CD14-positive monocyte (primary cell): ENCODE measurements at regions not wholly inside any gene's neighbourhood (a gene's known extent, or its start where the extent isn't known, plus 50 kb on each side); places are given as distances from the start of the nearest gene placed in this dataset.

ENCODE experiments used
- DNase-seq, 3 donors: peaks; one replicate each; pipeline ENCODE4 v3.0.0-alpha.2; 2011 to 2022
- H2AFZ ChIP-seq: 2 replicates; pipeline ENCODE4 v1.6.0; 2012; ENCODE audit warnings: mild to moderate bottlenecking, low read depth, low read length, inconsistent platforms; ENCODE audit not compliant: insufficient read depth, poor library complexity, severe bottlenecking
- H3K27ac ChIP-seq, 2 donors: 1 replicate in 1 of 2; 2 replicates in 1 of 2; pipeline ENCODE4 v1.5.1; 2012 to 2013; ENCODE audit warnings: low read length in 2 of 2, control low read depth in 1 of 2, inconsistent platforms in 1 of 2, low read depth in 1 of 2, mild to moderate bottlenecking in 1 of 2
- H3K27me3 ChIP-seq, 2 donors: one replicate each; pipeline versions ENCODE4 v1.6.0 to v1.6.1; 2011 to 2013; ENCODE audit warnings: low read length in 2 of 2; ENCODE audit not compliant: control insufficient read depth in 2 of 2, insufficient read depth in 2 of 2
- H3K36me3 ChIP-seq, 2 donors: replicated peaks in 1 of 2; 1 replicate in 1 of 2; 2 replicates in 1 of 2; pipeline versions ENCODE4 v1.5.1 to v1.6.1; 2012 to 2013; ENCODE audit warnings: low read length in 2 of 2, control low read depth in 1 of 2, inconsistent platforms in 1 of 2, mild to moderate bottlenecking in 1 of 2; ENCODE audit not compliant: insufficient read depth in 2 of 2, control insufficient read depth in 1 of 2
- H3K4me1 ChIP-seq, 2 donors: 1 replicate in 1 of 2; 2 replicates in 1 of 2; pipeline versions ENCODE4 v1.5.1 to v1.6.1; 2012 to 2013; ENCODE audit warnings: low read length in 2 of 2, control low read depth in 1 of 2, inconsistent platforms in 1 of 2, mild to moderate bottlenecking in 1 of 2, moderate library complexity in 1 of 2; ENCODE audit not compliant: insufficient read depth in 2 of 2, control insufficient read depth in 1 of 2
- H3K4me2 ChIP-seq: replicated peaks from 2 replicates; pipeline ENCODE3; 2012; ENCODE audit warnings: low read length, moderate library complexity, mild to moderate bottlenecking; ENCODE audit not compliant: poor library complexity, severe bottlenecking; ENCODE audit errors: extremely low read depth
- H3K4me3 ChIP-seq, 3 experiments: fragments of 200-600 bp in 1 of 3; sonication (generic) in 1 of 3; replicated peaks in 1 of 3; 1 replicate in 2 of 3; 2 replicates in 1 of 3; pipeline ENCODE4 v1.5.1; 2011 to 2013; ENCODE audit warnings: low read length in 3 of 3, mild to moderate bottlenecking in 3 of 3, control low read depth in 2 of 3, low read depth in 2 of 3, inconsistent platforms in 1 of 3, moderate library complexity in 1 of 3
- H3K79me2 ChIP-seq: 2 replicates; pipeline ENCODE4 v1.6.0; 2012; ENCODE audit warnings: mild to moderate bottlenecking, control low read depth, inconsistent platforms, low read length, moderate library complexity; ENCODE audit not compliant: insufficient read depth
- H3K9ac ChIP-seq: 2 replicates; pipeline ENCODE4 v1.6.0; 2017; ENCODE audit warnings: low read length, mild to moderate bottlenecking; ENCODE audit not compliant: insufficient read depth, poor library complexity, severe bottlenecking
- H3K9me3 ChIP-seq, 2 donors: replicated peaks in 1 of 2; 1 replicate in 1 of 2; 2 replicates in 1 of 2; pipeline versions ENCODE4 v1.5.1 to v1.6.1; 2012 to 2013; ENCODE audit warnings: low read length in 2 of 2, control low read depth in 1 of 2; ENCODE audit not compliant: control insufficient read depth in 1 of 2, insufficient read depth in 1 of 2
- H4K20me1 ChIP-seq: 2 replicates; pipeline ENCODE4 v1.6.0; 2012; ENCODE audit warnings: mild to moderate bottlenecking, low read length, control low read depth, moderate library complexity; ENCODE audit not compliant: insufficient read depth
- H3K27ac Mint-ChIP-seq, 7 donors: one replicate each; pipeline ENCODE4 v1.8.0; 2020; ENCODE audit warnings: mild to moderate bottlenecking in 7 of 7, mixed read lengths in 7 of 7, moderate library complexity in 6 of 7, inconsistent platforms in 2 of 7
- H3K27me3 Mint-ChIP-seq, 3 donors: one replicate each; pipeline ENCODE4 v1.8.0; 2021 to 2022; ENCODE audit warnings: low read depth in 3 of 3, mild to moderate bottlenecking in 3 of 3, mixed read lengths in 3 of 3, moderate library complexity in 3 of 3, inconsistent platforms in 1 of 3
- H3K36me3 Mint-ChIP-seq, 2 donors: one replicate each; pipeline ENCODE4 v1.8.0; 2020; ENCODE audit warnings: mixed read lengths in 2 of 2, inconsistent platforms in 1 of 2, mild to moderate bottlenecking in 1 of 2
- H3K4me1 Mint-ChIP-seq: one replicate; pipeline ENCODE4 v1.8.0; 2020; ENCODE audit warnings: mild to moderate bottlenecking, mixed read lengths
- H3K4me3 Mint-ChIP-seq, 2 donors: one replicate each; pipeline ENCODE4 v1.8.0; 2020; ENCODE audit warnings: mild to moderate bottlenecking in 2 of 2, mixed read lengths in 2 of 2, moderate library complexity in 1 of 2
- H3K9me3 Mint-ChIP-seq, 7 donors: one replicate each; pipeline ENCODE4 v1.8.0; 2020 to 2022; ENCODE audit warnings: mixed read lengths in 7 of 7, mild to moderate bottlenecking in 6 of 7, moderate library complexity in 6 of 7, inconsistent platforms in 2 of 7
- CTCF ChIP-seq: fragments of 200-600 bp; IDR thresholded peaks from one replicate; pipeline ENCODE4 v1.8.0; 2022; ENCODE audit warnings: antibody characterized with exemption, mild to moderate bottlenecking
- whole genome bisulfite sequencing: methylation state at CpG from one replicate; pipeline ENCODE4 v1.1.5; 2013; ENCODE audit warnings: missing lambda C conversion rate; ENCODE audit not compliant: insufficient coverage; 5-methylcytosine and 5-hydroxymethylcytosine counted together
- intact Hi-C, 2 donors: fragments of 100-400 bp; cut with micrococcal nuclease; formaldehyde crosslinking; loops; one replicate each; pipeline versions ENCODE4 v1.15.0 to v1.15.1; 2023

DNA sequence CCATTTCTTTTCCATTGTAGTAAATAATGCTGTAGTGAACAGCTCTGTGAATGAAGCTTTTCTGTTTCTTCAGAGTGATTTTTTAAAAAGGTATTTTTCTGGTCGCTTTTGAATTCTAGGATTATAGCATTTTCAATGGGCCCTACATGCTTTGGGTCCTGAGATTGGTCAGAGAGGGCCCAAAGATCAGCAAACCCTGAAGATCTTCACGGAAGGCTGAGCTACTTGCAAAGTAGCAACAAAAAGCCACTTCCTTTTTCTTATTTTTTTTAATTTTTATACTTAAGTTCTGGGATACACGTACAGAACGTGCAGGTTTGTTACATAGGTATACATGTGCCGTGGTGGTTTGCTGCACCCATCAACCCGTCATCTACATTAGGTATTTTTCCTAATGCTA, 200.5 kb downstream of the FAT3 start:
- H3K27ac Mint-ChIP-seq = no peak overlapping the region
- no peak overlapping the region for H3K27ac ChIP-seq

DNA sequence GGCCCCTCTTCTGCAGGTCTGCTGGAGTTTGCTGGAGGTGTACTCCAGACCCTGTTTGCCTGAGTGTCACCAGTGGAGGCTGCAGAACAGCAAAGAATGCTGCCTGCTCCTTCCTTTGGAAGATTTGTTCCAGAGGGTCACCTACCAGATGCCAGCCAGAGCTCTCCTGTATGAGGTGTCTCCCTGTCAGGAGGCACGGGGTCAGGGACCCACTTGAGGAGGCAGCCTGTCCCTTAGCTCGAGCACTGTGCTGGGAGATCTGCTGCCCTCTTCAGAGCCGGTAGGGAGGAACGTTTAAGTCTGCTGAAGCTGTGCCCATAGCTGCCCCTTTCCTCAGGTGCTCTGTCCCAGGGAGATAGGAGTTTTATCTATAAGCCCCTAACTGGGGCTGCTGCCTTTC, 207.9 kb downstream of the FAT3 start:
- Histone ChIP-seq H3K4me1 (no peaks in the 10 kb centered on the region), H3K36me3 (no peaks in the 10 kb centered on the region), H3K4me3 (no peak overlapping the region), H3K9me3 (peaks cover 18 to 19% of the 10 kb centered on the region in 2 donors), H3K27me3 (no peaks in the 10 kb centered on the region), H3K9ac (no peak overlapping the region), H3K79me2 (no peaks in the 10 kb centered on the region), H4K20me1 (no peaks in the 10 kb centered on the region), H2AFZ (no peak overlapping the region), H3K4me2 (no peak overlapping the region), H3K27ac (no peak overlapping the region)
- intact Hi-C loops = no loop called here
- Mint-ChIP-seq H3K27ac (no peak overlapping the region), H3K9me3 (peaks cover 8 to 20% (median 15%) of the 10 kb centered on the region in 7 donors), H3K4me3 (no peak overlapping the region), H3K4me1 (no peaks in the 10 kb centered on the region), H3K27me3 (peaks cover 0 to 3% (median 0%) of the 10 kb centered on the region in 3 donors), H3K36me3 (no peaks in the 10 kb centered on the region)
- 73% methylated on average over 4 of the region's 4 CpGs for WGBS
- TF ChIP-seq CTCF = no peak
- DNase-seq = no peak

More for the DNA sequence above, 200.5 kb downstream of the FAT3 start:
- TF ChIP-seq CTCF = no peak
- DNase-seq = no peak
- Histone ChIP-seq H3K9me3 (no peaks in the 10 kb centered on the region), H3K4me3 (no peak overlapping the region), H3K79me2 (no peaks in the 10 kb centered on the region), H3K27me3 (no peaks in the 10 kb centered on the region), H3K4me1 (no peaks in the 10 kb centered on the region), H3K4me2 (no peak overlapping the region), H2AFZ (no peak overlapping the region), H3K9ac (no peak overlapping the region), H3K36me3 (no peaks in the 10 kb centered on the region), H4K20me1 (no peaks in the 10 kb centered on the region)
- Mint-ChIP-seq H3K9me3 (peaks cover 2 to 7% (median 4%) of the 10 kb centered on the region in 7 donors), H3K4me1 (no peaks in the 10 kb centered on the region), H3K4me3 (no peak overlapping the region), H3K36me3 (no peaks in the 10 kb centered on the region), H3K27me3 (peaks cover 0 to 4% (median 0%) of the 10 kb centered on the region in 3 donors)
- 78% methylated on average over 1 of the region's 6 CpGs for WGBS
- intact Hi-C loops = no loop called here
